GM21526 (cell line): ENCODE measurements at regions not wholly inside any gene's neighbourhood (a gene's known extent, or its start where the extent isn't known, plus 50 kb on each side); places are given as distances from the start of the nearest gene placed in this dataset.

ENCODE experiments used
- ATAC-seq: cut with Tn5 transposase; IDR thresholded peaks from one replicate; pipeline ENCODE4 v1.9.1; 2021; ENCODE audit warnings: moderate library complexity; ENCODE audit not compliant: unreplicated experiment, low FRiP score

DNA sequence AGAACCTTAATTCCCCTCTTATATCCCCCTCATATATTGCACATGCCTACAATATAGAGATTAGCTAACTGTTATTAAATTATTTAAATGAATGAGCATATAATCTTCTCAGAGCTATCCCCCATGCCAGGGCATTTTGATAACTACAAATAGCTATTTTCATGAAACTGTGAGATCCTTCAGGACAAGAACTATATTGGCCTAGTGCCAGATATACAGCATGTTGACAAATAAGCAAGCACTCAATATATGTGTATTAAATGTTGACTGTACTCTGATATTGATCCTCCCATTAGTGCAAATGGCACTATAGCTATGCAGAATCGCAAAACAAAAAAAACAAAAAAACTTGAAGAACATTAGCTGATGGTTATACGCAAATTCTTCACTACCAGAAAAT lies 134.1 kb upstream of the OTX2 start:
- ATAC-seq: no peak

DNA sequence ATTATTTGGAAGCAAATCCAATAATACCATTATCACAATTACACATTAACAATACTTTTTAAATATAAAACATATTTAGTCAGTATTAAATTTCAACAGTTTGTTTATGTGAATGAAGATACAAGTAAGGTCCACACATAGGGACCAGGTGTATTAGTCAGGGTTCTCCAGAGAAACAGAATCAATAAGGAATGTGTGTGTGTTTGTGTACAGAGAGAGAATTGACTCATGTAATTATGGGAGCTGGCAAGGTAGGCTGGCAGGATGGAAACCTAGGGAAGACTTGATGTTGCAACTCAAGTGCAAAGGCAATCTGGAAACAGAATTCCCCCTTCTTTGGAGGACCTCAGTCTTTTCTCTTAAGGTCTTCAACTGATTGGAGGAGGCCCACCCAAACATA lies 123.2 kb upstream of the OTX2 start:
- ATAC-seq: no peak

DNA sequence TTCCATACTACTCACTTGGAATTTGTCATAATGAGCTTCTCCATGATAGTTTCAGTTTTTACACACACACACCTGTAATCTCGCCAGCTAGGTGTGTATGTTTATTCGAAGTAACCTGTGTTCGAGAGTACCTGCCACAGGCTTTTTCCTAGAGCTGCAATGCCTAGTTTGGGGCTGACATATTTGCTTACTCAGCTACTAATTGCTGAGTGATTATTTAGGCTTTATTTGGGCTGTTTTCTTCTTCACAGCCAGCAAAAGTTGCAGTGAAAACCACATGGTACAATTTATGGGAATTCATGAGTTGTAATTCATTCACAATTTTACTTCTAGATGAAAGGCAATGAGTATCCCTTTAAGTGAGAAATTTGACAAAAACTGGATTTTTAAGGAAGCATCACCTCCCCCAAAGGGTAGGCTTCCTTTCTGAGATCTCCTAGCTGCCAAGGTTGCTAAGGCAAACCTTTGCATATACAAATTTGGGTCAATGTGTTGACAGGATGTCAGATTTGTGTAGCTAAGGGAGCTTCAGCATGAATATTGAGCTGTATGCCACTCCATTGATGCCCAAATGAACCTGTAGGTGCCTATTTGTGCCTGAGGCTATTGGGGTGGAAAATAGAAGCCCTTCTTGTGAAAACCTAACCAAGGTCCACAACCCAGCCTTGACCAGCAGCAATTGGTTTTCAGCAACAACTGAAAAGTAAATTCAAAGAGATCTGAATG lies 108.7 kb upstream of the OTX2 start:
- no peak for ATAC-seq

DNA sequence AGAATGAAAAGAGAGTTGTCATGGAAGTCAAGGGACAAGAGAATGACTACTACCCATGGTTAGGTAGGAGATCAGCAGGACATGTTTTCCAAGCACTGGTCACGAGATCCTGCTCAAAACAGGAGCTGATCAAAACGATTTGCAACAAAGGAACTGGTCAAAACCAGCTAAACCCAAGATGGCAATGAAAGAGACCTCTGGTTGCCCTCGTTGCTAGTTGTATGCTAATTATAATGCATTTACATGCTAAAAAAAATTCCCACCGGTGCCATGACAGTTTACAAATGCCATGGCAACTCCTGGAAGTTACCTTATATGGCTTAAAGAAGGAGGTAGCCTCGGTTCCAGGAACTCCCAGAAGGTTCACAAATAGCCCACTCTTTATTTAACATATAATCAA lies 95.0 kb upstream of the OTX2 start:
- ATAC-seq: no peak

DNA sequence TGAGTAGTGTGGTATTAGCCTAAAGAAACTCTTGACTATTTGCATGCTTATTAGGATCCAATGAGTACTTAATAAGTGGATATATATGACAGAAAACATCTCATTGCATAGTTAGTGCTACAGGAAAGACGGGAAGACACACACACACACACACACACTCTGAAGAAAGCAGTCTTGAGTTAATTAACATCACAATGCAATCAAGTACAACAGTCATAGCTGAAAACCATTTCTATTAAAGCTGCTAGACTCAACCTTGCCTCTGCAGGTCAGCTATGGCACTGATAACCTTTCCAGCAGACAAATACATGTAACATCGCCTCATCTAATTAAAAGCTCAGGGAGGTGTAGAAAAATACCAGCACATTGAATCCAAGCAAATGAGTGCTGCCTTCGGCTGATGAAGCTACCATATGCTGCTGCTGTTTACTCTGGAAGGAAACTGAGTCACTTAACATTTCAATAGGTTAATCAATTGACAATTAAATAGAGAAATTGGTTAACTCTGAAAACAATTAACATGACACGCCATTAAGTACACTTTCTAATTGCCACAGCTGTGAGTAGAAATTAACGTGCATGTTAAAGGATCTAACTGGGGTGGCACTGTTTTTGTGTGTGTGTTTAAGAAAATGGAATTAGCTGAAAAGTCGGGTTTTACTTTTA lies 93.2 kb upstream of the OTX2 start:
- ATAC-seq: no peak

DNA sequence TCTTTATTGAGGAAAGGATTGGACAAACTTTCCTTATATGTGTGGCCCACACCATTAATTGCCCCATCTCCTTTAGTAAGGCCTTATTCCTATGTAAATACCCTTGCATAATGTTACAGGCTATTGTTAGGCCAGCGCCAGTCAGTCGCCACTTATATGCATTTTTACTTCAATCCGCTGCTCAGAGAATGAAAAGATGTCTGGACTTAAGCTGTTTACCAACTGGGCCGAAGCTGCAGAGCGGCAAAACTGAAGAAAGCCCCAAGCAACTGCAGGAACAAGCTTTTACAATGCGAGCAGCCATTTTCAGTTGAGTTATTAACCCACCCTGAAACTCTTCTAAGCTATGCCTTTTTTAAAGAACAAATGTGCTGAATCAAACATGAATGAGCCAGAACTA lies 92.1 kb upstream of the OTX2 start:
- no peak for ATAC-seq

DNA sequence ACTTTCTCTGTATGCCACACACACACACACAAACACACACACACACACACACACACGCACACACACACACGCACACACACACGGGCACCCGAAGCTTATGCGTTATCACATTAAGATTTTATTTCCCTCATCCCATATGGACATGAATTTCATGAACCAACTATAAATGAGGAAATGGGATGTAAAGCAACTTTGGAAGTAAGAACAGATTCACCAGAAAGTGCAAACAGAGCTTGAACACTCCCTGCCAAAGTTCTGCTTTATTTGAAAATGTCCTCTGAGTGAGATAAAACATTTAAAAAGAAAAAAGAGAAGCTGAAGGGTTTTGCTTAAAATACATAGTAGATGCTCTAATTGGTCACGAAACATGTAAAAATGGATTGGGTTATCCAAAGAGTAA lies 90.4 kb upstream of the OTX2 start:
- ATAC-seq: no peak

DNA sequence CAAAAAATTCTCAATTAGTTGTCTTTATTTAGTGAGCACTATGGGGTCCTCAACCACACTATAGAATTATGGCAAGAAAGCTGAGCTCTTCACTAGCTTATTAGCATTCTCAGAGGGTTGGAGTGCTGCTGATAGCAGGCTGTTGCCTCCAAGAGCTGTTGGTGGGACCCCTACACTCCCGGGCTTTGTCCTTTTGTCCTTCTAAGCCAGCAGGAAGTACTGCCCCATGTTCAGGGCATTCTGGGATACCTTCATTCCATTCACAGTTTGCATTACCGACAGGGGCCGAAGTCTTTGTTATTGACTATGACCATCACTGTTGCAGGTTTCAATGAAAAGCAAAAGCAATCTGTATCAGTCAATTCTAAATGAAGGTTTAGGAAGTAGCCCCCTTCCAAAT lies 89.5 kb upstream of the OTX2 start:
- ATAC-seq: no peak

DNA sequence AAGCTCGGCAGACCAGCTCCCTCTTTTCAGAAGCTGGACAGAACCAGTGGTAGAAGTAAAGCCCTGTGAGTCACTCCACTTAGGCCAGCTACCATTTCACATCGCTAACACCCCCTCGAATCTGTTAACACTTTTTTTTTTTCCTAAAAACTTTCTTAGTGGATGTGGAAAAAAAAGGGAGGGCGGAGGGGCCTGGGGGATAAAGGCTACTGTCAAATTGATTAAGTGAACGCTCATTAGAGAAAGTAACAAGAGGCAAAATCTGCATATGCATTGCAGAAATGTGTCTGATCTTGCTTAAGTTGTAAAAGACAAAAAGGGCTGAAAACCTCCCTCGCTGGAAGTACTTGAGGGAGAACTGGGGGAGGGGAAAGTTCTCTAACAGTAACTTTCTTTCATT lies 86.6 kb upstream of the OTX2 start:
- no peak for ATAC-seq

DNA sequence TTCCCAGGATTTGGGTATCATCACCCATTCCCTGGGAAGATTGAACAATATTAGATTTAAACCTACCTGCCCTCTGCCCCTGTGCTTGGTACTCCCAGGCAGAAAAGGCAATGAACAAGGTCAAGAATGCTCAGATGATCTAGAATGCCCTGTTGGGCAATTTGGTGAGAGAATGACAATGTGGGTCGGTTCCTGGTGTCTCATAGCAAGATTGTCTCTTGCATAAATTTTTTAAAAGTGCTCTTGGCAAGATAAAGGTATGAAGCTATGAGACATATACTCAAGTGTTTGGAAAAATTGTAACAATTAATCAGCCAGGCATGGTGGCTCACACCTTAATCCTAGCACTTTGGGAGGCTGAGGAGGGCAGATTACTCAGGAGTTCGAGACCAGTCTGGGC lies 86.0 kb upstream of the OTX2 start:
- ATAC-seq: no peak

DNA sequence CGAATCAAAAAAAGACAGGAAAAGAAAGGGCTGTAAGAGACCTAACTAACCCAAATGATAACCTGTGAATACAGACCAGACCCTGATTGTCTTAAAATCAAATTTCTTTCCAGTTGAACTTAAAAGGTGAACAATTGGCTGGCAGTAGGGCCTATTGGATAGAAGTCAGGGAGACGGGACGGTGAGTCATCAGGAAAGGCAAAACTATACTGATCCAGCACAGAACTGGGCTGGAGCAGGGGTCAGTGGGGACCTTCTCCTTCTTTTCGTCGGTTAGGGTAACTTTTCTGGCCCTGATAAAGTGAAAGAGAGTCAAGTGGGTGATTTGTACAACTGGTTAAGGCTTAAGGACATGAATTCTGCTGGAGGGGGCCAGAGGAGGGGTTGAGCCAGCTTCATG lies 84.9 kb upstream of the OTX2 start:
- no peak for ATAC-seq

DNA sequence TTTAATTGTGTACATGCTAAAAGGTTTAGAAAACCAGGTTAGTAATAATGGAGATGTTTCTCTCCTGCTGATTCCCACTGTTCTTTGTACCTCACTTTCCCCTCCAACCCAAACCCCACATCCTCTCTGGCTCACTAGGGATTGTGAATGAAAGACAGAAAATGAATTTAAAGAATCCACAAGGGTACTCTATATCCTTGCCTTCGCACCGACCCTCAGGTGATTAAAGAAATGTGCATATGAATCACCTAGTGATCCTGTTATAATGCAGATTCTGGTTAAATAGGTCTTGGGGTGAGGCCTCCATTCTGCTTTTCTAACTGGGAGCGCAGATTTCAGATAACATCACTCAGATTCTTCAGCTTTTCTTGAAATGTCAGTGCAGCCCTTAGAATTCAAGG lies 84.3 kb upstream of the OTX2 start:
- no peak for ATAC-seq

DNA sequence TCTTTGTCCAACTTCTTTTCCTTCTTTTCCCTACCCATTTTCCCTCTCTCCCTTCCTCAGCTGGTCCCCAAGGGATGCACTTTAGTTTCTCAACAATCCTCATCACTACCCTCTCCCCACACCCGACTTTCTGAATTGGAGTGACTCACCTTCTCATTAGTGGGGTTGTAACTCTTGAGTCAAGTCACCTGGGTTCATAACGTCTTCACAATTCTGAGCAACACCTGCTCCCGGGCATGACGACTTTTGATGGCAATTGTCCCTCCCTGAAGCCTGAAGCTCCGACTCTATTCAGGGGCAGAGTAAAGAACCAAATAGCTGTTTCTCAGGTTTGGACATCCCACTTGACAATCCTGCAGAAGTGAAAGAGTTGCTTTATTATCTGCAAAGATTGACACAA lies 82.7 kb upstream of the OTX2 start:
- no peak for ATAC-seq

DNA sequence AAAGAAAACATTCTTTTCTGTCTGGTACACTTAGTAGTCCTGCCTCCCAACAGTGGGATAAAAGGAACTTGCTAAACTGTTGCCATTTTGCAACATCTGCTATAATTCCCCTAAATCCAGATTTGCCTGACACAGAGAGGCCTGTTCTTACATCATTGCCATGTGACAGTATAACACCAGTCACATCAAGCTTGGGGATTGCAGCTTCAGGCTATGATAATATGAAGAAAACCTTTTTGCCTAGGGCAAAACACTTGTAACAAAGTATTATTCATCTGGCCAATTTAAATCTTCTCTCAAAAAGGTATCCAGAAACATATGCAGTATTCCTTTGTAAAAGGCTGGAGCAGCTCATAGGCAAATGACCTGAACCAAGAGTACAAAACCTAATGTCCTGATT lies 80.9 kb upstream of the OTX2 start:
- no peak for ATAC-seq

DNA sequence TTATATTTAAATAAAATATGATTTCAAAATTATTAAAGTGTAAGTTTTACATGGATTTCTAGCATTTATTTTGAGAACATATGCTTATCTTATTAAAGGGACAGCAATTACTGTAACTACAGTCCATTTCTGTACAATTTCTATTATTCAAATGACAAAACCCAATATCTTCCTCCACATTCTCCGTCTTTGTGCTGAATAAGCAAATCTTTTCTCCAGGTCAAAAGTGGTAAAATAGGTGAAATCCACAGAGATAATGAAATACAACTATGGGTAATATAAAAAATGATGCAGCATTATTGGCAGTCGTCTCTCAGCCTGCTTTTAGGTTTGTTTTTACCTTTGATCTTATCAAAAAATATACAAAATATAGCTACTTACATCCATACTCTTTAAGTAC lies 79.4 kb upstream of the OTX2 start:
- no peak for ATAC-seq

DNA sequence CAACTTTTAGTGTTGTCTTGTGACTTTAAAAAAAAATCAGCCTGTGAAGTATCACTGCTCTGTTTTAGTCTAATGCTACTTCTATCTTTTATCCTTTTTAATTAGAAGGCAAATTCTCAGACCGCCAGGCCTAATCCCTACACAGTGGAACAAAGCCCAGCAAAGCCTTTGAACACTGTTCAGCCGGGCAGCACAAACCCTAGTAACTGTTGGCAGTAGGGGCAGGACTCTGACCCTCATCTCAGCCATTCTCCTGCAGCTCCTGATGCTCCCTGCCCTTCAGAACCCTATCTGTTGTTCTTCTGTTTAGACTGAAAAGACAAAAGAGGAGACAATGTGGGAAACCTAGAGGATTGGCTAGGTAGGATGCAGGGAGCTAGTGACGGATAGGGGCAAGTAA lies 78.0 kb upstream of the OTX2 start:
- no peak for ATAC-seq

DNA sequence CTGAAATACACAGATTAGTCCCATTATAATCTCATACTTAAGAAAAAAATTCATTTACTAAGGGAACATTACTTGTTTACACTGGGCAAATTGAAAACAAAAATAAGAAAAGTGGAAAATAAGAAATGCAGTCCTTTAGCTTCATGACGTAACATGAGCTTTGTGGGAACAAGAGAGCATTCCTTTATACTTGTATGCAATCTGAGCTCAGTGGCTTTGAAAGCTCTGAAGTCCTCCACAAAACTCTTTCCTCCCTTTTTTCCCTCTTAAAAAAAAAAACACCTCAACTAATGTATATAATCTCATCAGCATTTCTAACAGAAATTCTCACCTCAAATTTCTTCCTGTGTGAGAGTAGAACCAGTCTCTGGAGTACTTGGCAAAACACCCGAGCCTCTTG lies 76.9 kb upstream of the OTX2 start:
- no peak for ATAC-seq

DNA sequence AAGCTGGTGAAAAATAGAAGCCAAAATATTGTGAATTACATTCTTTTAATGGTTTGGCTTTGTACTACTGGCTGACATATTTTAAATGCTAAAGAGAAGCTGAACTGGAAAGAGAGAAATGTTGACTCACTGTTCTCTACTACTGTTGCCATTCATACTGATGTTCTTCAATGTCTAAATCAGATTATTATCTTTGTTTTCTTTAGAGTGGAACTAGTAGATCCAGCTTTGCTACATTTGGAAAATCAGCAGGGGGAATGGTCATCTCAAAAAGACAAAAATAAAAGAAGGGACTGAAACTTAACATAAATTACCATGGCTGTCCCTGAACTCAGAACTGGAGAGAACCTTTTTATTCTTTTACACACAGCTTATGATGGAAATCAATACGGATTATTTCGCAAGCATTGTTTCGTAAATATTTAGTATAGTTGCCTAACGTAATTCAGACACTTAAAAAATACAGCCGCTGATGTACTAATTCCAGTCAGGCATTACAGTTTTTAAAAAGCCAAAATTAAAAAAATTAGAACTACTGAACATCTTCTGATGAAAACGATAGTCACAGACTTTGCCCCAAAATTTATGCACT lies 76.3 kb upstream of the OTX2 start:
- ATAC-seq: no peak

DNA sequence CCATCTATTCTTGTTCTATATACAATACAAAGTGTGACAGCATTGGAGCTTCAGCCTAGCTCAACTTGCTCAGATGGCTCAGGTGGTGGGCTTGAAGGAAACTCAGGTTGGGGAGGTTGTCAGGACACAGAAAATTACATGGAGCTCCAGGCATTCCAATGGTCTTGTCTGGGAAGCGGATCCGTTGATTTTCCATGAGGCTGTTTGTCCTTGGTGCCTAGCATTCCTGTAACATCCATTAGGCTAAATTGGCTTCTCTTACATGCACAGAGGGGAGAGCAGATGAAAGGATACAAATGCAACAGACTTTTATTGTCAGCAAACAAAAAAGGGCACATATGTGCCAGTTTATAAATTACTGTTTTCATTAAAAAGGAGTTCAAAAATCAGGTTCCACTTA lies 75.5 kb upstream of the OTX2 start:
- ATAC-seq: no peak

DNA sequence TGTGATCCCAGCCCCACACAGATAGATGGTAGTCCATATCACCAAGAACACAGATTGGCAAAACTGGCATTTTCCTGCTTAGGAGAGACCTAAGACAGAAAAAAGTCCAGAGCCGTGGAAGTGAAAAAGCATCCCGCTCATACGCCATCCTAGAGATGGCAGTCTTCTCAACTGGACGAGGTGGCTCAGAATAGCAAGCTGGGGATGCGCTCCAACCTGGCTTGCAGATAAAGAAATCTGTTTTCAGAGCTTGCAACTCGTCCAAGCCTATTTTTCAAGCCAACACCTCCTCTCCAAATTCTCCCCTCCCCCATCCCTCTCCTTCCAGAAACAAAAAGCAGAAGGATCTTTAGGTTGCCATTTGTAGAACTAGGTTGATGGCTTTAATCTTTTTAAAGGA lies 74.3 kb upstream of the OTX2 start:
- no peak for ATAC-seq

DNA sequence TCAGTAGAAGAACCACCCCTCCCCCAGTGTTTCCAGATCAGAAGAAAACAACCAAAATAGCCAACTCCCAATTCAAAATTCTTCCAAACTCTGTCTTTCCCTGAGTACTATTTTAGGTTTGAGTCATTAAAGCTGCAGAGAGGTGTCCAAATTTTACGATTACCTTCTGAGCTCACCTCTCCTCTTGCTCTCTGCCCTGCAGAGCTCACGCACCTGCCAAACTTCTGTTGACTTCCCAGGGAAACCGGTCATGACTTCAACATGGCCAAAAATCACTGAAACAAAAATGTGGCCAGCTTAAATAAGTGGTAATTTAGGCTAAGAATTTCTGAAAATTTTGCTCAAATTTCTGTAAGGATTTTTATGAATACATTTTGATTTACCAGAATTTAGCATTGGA lies 70.9 kb upstream of the OTX2 start:
- ATAC-seq: no peak

DNA sequence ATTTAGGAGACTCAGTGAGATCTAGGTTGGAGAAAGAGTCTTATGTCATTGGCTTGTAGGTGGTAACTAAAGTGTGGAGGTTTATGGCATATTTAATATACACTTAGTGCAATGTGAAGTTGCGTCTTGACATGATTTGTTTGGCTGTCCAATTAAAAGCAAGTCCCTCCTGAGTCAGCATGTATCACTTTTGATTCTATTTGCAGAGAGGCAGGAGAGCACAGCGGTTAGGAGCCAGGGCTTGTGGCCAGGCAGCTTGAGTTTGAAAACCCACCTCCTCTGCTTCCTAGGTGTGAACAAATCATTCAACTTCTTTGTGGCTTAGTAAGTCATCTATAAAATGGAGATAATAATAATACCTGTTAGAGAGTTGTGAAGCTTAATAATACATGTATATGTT lies 68.5 kb upstream of the OTX2 start:
- no peak for ATAC-seq
